ENCODE measurements at regions not wholly inside any gene's neighbourhood (a gene's known extent, or its start where the extent isn't known, plus 50 kb on each side); places are given as distances from the start of the nearest gene placed in this dataset.

DNA sequence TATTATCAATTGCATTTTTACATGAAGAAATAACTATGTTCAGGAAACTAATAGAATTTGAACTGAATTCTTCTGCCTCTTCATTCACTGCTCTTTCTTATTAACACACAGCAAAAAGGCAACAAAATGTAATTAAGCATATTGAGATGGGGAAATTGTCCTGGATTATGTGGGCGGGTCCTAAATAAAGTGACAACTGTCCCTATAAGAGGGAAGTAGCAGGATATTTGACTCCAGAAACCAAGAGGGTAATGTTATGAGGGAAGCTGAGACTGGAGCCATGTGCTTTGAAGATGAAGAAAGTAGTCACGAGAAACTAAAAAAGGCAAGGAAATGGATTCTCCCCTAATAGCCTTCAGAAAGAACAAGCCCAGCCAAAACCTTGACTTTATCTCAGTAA lies 311.2 kb upstream of the PIK3R1 start:
- TF ChIP-seq CTCF (IDR thresholded peaks at IDR 0.05) (no peak), POLR2A (IDR thresholded peaks at IDR 0.05) (no peak)
